CD14-positive monocyte (primary cell): ENCODE measurements at regions not wholly inside any gene's neighbourhood (a gene's known extent, or its start where the extent isn't known, plus 50 kb on each side); places are given as distances from the start of the nearest gene placed in this dataset.

Source experiments
- DNase-seq, 3 donors: peaks; one replicate each; pipeline ENCODE4 v3.0.0-alpha.2; 2011 to 2022
- H2AFZ ChIP-seq: 2 replicates; pipeline ENCODE4 v1.6.0; 2012; ENCODE audit warnings: mild to moderate bottlenecking, low read depth, low read length, inconsistent platforms; ENCODE audit not compliant: insufficient read depth, poor library complexity, severe bottlenecking
- H3K27ac ChIP-seq, 2 donors: 1 replicate in 1 of 2; 2 replicates in 1 of 2; pipeline ENCODE4 v1.5.1; 2012 to 2013; ENCODE audit warnings: low read length in 2 of 2, control low read depth in 1 of 2, inconsistent platforms in 1 of 2, low read depth in 1 of 2, mild to moderate bottlenecking in 1 of 2
- H3K27me3 ChIP-seq, 2 donors: one replicate each; pipeline versions ENCODE4 v1.6.0 to v1.6.1; 2011 to 2013; ENCODE audit warnings: low read length in 2 of 2; ENCODE audit not compliant: control insufficient read depth in 2 of 2, insufficient read depth in 2 of 2
- H3K36me3 ChIP-seq, 2 donors: replicated peaks in 1 of 2; 1 replicate in 1 of 2; 2 replicates in 1 of 2; pipeline versions ENCODE4 v1.5.1 to v1.6.1; 2012 to 2013; ENCODE audit warnings: low read length in 2 of 2, control low read depth in 1 of 2, inconsistent platforms in 1 of 2, mild to moderate bottlenecking in 1 of 2; ENCODE audit not compliant: insufficient read depth in 2 of 2, control insufficient read depth in 1 of 2
- H3K4me1 ChIP-seq, 2 donors: 1 replicate in 1 of 2; 2 replicates in 1 of 2; pipeline versions ENCODE4 v1.5.1 to v1.6.1; 2012 to 2013; ENCODE audit warnings: low read length in 2 of 2, control low read depth in 1 of 2, inconsistent platforms in 1 of 2, mild to moderate bottlenecking in 1 of 2, moderate library complexity in 1 of 2; ENCODE audit not compliant: insufficient read depth in 2 of 2, control insufficient read depth in 1 of 2
- H3K4me2 ChIP-seq: replicated peaks from 2 replicates; pipeline ENCODE3; 2012; ENCODE audit warnings: low read length, moderate library complexity, mild to moderate bottlenecking; ENCODE audit not compliant: poor library complexity, severe bottlenecking; ENCODE audit errors: extremely low read depth
- H3K4me3 ChIP-seq, 3 experiments: fragments of 200-600 bp in 1 of 3; sonication (generic) in 1 of 3; replicated peaks in 1 of 3; 1 replicate in 2 of 3; 2 replicates in 1 of 3; pipeline ENCODE4 v1.5.1; 2011 to 2013; ENCODE audit warnings: low read length in 3 of 3, mild to moderate bottlenecking in 3 of 3, control low read depth in 2 of 3, low read depth in 2 of 3, inconsistent platforms in 1 of 3, moderate library complexity in 1 of 3
- H3K79me2 ChIP-seq: 2 replicates; pipeline ENCODE4 v1.6.0; 2012; ENCODE audit warnings: mild to moderate bottlenecking, control low read depth, inconsistent platforms, low read length, moderate library complexity; ENCODE audit not compliant: insufficient read depth
- H3K9ac ChIP-seq: 2 replicates; pipeline ENCODE4 v1.6.0; 2017; ENCODE audit warnings: low read length, mild to moderate bottlenecking; ENCODE audit not compliant: insufficient read depth, poor library complexity, severe bottlenecking
- H3K9me3 ChIP-seq, 2 donors: replicated peaks in 1 of 2; 1 replicate in 1 of 2; 2 replicates in 1 of 2; pipeline versions ENCODE4 v1.5.1 to v1.6.1; 2012 to 2013; ENCODE audit warnings: low read length in 2 of 2, control low read depth in 1 of 2; ENCODE audit not compliant: control insufficient read depth in 1 of 2, insufficient read depth in 1 of 2
- H4K20me1 ChIP-seq: 2 replicates; pipeline ENCODE4 v1.6.0; 2012; ENCODE audit warnings: mild to moderate bottlenecking, low read length, control low read depth, moderate library complexity; ENCODE audit not compliant: insufficient read depth
- H3K27ac Mint-ChIP-seq, 7 donors: one replicate each; pipeline ENCODE4 v1.8.0; 2020; ENCODE audit warnings: mild to moderate bottlenecking in 7 of 7, mixed read lengths in 7 of 7, moderate library complexity in 6 of 7, inconsistent platforms in 2 of 7
- H3K27me3 Mint-ChIP-seq, 3 donors: one replicate each; pipeline ENCODE4 v1.8.0; 2021 to 2022; ENCODE audit warnings: low read depth in 3 of 3, mild to moderate bottlenecking in 3 of 3, mixed read lengths in 3 of 3, moderate library complexity in 3 of 3, inconsistent platforms in 1 of 3
- H3K36me3 Mint-ChIP-seq, 2 donors: one replicate each; pipeline ENCODE4 v1.8.0; 2020; ENCODE audit warnings: mixed read lengths in 2 of 2, inconsistent platforms in 1 of 2, mild to moderate bottlenecking in 1 of 2
- H3K4me1 Mint-ChIP-seq: one replicate; pipeline ENCODE4 v1.8.0; 2020; ENCODE audit warnings: mild to moderate bottlenecking, mixed read lengths
- H3K4me3 Mint-ChIP-seq, 2 donors: one replicate each; pipeline ENCODE4 v1.8.0; 2020; ENCODE audit warnings: mild to moderate bottlenecking in 2 of 2, mixed read lengths in 2 of 2, moderate library complexity in 1 of 2
- H3K9me3 Mint-ChIP-seq, 7 donors: one replicate each; pipeline ENCODE4 v1.8.0; 2020 to 2022; ENCODE audit warnings: mixed read lengths in 7 of 7, mild to moderate bottlenecking in 6 of 7, moderate library complexity in 6 of 7, inconsistent platforms in 2 of 7
- WGBS: methylation state at CpG from one replicate; pipeline ENCODE4 v1.1.5; 2013; ENCODE audit warnings: missing lambda C conversion rate; ENCODE audit not compliant: insufficient coverage; 5-methylcytosine and 5-hydroxymethylcytosine counted together
- intact Hi-C, 2 donors: fragments of 100-400 bp; cut with micrococcal nuclease; formaldehyde crosslinking; loops; one replicate each; pipeline versions ENCODE4 v1.15.0 to v1.15.1; 2023
- TF ChIP-seq, protein P1 (sequence below): fragments of 200-600 bp; IDR thresholded peaks from one replicate; pipeline ENCODE4 v1.8.0; 2022; ENCODE audit warnings: antibody characterized with exemption, mild to moderate bottlenecking

DNA sequence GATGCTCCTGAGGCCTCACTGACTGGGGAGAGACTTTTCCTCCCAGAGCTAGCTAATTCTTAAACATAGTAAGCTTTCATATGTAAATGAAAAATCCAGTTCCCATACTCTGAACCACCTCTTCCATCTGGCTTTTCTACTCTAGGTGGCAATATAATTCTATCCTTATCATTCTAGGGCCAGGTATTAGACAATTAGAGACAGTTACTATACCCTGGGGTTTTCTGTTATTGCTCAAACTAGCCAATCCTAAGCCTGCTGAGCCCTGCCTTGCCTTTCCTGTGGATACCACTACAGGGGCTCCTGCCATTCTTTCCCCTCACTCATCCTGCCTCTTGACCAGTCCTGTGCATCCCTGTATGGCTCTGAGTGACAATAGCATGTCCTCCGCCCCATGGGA, 552.0 kb downstream of the STIM2 start:
- no peak overlapping the region for H3K4me2 ChIP-seq
- no CpG with 5 or more reads among the region's 1 CpG for WGBS
- H2AFZ ChIP-seq, result no peak overlapping the region
- H3K4me1 ChIP-seq, result no peaks in the 10 kb centered on the region
- H3K4me3 ChIP-seq, result no peak overlapping the region
- H3K36me3 Mint-ChIP-seq, result no peaks in the 10 kb centered on the region
- no peak for DNase-seq
- no peak overlapping the region for H3K9ac ChIP-seq
- H3K79me2 ChIP-seq, result no peaks in the 10 kb centered on the region
- H3K27me3 Mint-ChIP-seq, result no peaks in the 10 kb centered on the region
- no peak overlapping the region for H3K4me3 Mint-ChIP-seq
- H3K27ac Mint-ChIP-seq, result no peak overlapping the region
- H3K27ac ChIP-seq, result no peak overlapping the region
- no peaks in the 10 kb centered on the region for H3K4me1 Mint-ChIP-seq
- H3K36me3 ChIP-seq, result no peaks in the 10 kb centered on the region
- H3K27me3 ChIP-seq, result no peaks in the 10 kb centered on the region
- TF ChIP-seq, protein P1, sequence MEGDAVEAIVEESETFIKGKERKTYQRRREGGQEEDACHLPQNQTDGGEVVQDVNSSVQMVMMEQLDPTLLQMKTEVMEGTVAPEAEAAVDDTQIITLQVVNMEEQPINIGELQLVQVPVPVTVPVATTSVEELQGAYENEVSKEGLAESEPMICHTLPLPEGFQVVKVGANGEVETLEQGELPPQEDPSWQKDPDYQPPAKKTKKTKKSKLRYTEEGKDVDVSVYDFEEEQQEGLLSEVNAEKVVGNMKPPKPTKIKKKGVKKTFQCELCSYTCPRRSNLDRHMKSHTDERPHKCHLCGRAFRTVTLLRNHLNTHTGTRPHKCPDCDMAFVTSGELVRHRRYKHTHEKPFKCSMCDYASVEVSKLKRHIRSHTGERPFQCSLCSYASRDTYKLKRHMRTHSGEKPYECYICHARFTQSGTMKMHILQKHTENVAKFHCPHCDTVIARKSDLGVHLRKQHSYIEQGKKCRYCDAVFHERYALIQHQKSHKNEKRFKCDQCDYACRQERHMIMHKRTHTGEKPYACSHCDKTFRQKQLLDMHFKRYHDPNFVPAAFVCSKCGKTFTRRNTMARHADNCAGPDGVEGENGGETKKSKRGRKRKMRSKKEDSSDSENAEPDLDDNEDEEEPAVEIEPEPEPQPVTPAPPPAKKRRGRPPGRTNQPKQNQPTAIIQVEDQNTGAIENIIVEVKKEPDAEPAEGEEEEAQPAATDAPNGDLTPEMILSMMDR, result no peak
- H3K9me3 ChIP-seq, result peaks cover 0 to 6% of the 10 kb centered on the region in 2 donors
- no peaks in the 10 kb centered on the region for H4K20me1 ChIP-seq
- H3K9me3 Mint-ChIP-seq, result peaks cover 0 to 18% (median 4%) of the 10 kb centered on the region in 7 donors
- intact Hi-C loops, result no loop called here

DNA sequence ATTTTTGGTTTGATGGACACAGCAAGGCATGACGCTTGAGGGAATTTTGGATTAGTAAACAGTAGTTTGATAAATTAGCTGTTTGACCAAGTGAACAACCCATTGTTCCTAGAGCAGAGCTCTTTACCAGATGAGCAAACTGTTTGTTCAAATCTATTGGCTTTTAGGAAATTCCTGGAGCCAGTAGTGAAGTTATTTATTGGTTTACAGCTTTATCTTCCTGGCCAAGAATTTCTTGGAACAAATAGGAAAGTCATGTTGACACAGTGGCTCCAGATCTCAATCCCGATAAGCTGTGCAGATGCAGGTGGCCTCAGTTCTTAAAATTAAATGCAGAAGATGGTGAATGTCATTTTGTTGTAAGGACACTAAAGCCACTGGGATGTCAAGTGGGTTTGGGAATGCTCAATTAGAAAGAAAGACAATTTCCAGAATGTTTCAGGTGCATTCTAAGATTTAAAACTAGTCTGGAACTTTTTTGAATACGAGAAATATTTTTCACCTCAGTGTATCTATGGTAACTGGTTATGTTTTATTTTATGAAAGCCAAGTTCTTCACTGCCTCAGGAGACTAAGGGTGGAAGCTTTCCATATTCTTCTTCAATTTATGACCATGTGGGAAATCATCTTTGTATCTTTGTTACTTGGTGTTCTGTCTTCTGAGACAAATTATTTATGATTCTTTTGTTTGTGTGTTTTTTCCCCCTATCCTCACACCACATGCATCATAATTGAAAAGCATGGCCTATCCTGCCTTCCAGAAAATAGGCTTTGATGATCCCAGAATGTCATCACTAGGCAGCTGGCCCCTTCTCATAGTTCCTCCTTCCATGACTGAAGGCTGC, 554.5 kb downstream of the STIM2 start:
- 45% methylated on average over 3 of the region's 3 CpGs for WGBS
- H3K36me3 Mint-ChIP-seq, result no peaks in the 10 kb centered on the region
- H3K27ac Mint-ChIP-seq, result no peak overlapping the region
- H4K20me1 ChIP-seq, result no peaks in the 10 kb centered on the region
- TF ChIP-seq, protein P1, result no peak
- intact Hi-C loops, result no loop called here
- H3K27ac ChIP-seq, result no peak overlapping the region
- H3K79me2 ChIP-seq, result no peaks in the 10 kb centered on the region
- H3K36me3 ChIP-seq, result no peaks in the 10 kb centered on the region
- no peak overlapping the region for H2AFZ ChIP-seq
- no peak for DNase-seq
- H3K9me3 ChIP-seq, result peaks cover 0 to 6% of the 10 kb centered on the region in 2 donors
- no peak overlapping the region for H3K4me3 ChIP-seq
- no peak overlapping the region for H3K4me2 ChIP-seq
- H3K9ac ChIP-seq, result no peak overlapping the region
- no peaks in the 10 kb centered on the region for H3K4me1 Mint-ChIP-seq
- peaks cover 2 to 18% (median 10%) of the 10 kb centered on the region in 7 donors for H3K9me3 Mint-ChIP-seq
- H3K4me3 Mint-ChIP-seq, result no peak overlapping the region
- no peaks in the 10 kb centered on the region for H3K27me3 Mint-ChIP-seq
- no peaks in the 10 kb centered on the region for H3K4me1 ChIP-seq
- H3K27me3 ChIP-seq, result no peaks in the 10 kb centered on the region
